HT-29 (cell line): ENCODE measurements at regions not wholly inside any gene's neighbourhood (a gene's known extent, or its start where the extent isn't known, plus 50 kb on each side); places are given as distances from the start of the nearest gene placed in this dataset.

ENCODE experiments used
- DNase-seq: peaks from one replicate; pipeline ENCODE4 v3.0.0-alpha.2; 2015; ENCODE audit warnings: low spot score

DNA sequence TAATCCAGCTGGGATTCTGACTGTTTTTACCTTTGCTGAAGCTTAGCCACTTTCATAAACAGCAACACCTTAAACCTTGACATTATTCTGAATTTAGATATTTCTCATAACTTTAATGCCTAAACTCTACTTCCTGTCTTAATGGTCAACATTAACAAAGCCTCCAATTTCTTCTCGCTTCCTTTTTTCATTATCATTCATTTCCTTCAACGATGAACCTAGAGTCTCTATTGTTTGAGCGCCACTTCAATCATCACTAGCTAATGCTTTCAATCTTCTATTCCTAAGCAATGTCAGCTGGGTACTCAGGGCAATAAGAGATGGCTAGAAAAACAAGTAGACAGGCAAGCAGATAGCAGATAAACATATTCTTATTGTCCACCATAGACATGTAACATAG lies 96.6 kb upstream of the TMEM196 start:
- DNase-seq, result no peak

DNA sequence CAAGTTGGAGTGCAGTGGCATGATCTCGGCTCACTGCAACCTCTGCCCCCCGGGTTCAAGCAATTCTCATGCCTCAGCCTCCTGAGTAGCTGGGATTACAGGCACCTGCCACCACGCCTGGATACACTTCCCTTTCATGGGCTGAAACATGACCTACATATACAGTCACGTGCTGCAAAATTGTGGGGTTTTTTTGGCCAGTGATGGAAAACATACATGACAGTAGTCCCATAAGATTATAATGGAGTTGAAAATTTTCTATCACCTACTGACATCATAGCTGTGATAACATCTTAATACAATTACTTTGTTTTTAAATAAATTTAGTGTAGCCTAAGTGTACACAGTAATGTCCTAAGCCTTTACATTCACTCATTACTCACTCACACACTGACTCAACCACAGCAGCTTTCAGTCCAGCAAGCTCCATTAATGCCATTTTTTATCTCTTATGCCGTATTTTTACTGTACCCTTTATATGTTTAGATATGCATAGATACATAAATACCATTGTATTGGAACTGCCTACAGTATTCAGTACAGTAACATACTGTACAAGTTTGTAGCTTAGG lies 79.9 kb upstream of the TMEM196 start:
- no peak for DNase-seq

DNA sequence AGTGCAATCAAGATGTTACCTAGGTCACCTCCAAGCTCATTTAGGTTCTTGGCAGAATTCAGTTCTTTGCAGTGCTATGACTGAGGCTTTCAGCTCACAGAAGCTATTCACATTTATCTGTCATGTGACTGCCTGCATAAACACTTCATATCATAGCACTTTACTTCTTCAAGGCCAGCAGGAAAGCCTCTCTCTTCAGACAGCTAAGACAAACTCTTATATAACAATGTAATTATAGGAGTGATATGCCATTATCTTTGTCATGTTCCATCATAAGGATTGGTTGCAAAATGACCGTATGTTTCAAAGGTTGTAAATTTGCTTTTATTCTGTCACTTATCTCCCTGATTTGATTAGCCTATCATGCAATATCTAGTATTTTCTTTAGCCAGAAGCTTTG lies 78.8 kb upstream of the TMEM196 start:
- no peak for DNase-seq

DNA sequence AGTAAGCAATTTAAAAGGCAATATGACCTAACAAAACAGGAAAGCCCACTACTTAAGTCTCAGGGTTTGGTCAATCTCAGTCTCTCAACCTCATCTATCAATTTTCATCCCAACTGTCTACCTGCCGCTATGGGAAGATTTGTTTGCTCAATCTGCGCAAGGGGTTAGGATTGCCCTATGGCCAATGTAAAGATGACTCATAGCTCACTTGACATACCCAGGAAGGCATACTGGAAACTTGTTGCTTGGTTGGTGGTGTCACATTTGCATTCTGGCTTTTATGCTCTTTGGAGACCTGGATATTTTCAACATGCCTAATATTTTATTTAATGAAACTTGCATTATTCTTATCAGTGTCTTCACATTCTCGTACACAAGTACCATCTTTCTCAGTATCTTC lies 78.1 kb upstream of the TMEM196 start:
- DNase-seq, result peak; percentile 3

DNA sequence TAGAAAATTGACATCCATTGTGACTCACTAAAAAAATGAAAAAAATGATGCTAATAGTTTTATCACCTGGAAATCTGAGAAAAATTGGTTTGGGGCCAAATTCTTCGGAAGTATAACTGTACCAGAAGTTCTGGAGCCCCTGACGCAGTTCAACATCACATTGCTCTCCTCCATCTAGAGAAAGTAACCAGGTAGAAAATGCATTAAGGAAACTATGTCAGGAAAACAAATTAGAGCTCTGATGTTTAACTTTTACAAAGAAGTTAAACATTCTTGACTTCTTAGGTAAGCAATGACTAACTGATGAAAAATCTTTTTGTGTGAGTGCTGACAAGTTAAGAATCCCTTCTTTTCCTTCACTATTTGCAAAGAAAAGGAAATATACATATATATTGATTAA lies 61.1 kb upstream of the TMEM196 start:
- no peak for DNase-seq

DNA sequence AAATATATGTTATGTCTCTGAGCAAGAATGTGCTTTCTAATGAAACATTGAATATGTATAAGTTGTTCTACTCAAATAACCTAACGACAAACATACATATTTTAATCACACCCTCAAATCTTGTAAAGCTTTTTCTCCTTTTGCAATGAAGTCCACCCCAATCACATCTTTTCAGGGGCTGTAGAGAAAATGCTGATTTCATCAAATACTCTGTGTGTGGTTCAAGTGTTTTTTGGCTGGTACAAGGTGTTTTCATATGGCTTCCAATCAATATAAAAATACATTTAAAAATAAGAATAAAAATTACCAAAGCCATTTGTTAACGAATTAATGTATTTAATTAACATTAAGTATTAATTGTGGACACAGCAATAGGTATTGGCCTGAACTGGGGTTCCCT lies 57.2 kb upstream of the TMEM196 start:
- no peak for DNase-seq
